ENCODE measurements at regions not wholly inside any gene's neighbourhood (a gene's known extent, or its start where the extent isn't known, plus 50 kb on each side); places are given as distances from the start of the nearest gene placed in this dataset.

DNA sequence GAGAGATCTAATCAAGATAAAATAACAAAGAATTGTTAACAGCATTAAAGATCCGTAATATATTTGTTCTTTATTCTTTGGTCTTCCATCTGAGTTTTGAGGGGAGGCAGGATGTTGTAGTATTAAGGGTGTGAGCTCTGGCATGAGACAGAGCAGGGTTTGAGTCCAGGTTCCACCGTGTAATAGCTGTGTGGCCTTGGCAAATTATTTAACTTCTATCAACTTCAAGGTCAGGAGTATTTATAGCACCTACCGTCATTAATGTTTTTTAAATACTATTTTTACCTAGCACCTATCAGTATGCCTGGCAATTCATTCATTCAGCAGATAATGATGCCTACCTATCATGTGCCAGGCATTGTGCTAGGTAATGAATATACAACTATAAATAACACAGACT is 180.1 kb upstream of the NABP1 start:
- H3K4me1 ChIP-seq: peaks cover 12 to 23% (median 18%) of the 10 kb centered on the region in 3 donors
- H3K4me3 ChIP-seq: no peak overlapping the region
- intact Hi-C loops (cut with DNase I): no loop called here
- H3K27ac ChIP-seq: peak overlapping the region in 2 of 4 donors; percentile 46 to 48
- H3K36me3 ChIP-seq: no peaks in the 10 kb centered on the region
- ATAC-seq (peak in 3 of 4 donors; percentile 29 to 70 (median 54)), DNase-seq (peak in 1 of 6 donors; percentile 38), FAIRE-seq (no peak)
- TF ChIP-seq CTCF (IDR thresholded peaks at IDR 0.05): no peak
- WGBS, 2 donors: 16 to 17% methylated on average over 3 of the region's 3 CpGs
- H3K9me3 ChIP-seq: no peaks in the 10 kb centered on the region
- H3K27me3 ChIP-seq: no peaks in the 10 kb centered on the region

GRCh38 chr2:191499050-191499449 is 178.9 kb upstream of the NABP1 start:
- intact Hi-C loops (cut with DNase I): no loop called here
- Histone ChIP-seq H3K4me1 (peaks cover 12 to 23% (median 18%) of the 10 kb centered on the region in 3 donors), H3K27ac (no peak overlapping the region), H3K4me3 (no peak overlapping the region), H3K9me3 (no peaks in the 10 kb centered on the region), H3K36me3 (no peaks in the 10 kb centered on the region), H3K27me3 (no peaks in the 10 kb centered on the region)
- TF ChIP-seq CTCF (IDR thresholded peaks at IDR 0.05): no peak
- FAIRE-seq (no peak), DNase-seq (no peak), ATAC-seq (no peak)
- 90 to 92% methylated on average over 5 of the region's 5 CpGs for WGBS, 2 donors

GRCh38 chr2:191499874-191500565 is 177.9 kb upstream of the NABP1 start:
- peak in 2 of 4 donors; percentile 7 to 13 for ATAC-seq

GRCh38 chr2:191500566-191500883 is 177.4 kb upstream of the NABP1 start:
- ATAC-seq: peak; percentile 75 to 80 (median 78)
- intact Hi-C loops (cut with DNase I): loop anchor here in 2 of 3 donors (5.0 to 10.0 kb wide), 2 partner anchors 266 to 333 kb away; no protein-coding TSS in a partner anchor

More at GRCh38 chr2:191499874-191500565, 177.9 kb upstream of the NABP1 start:
- Histone ChIP-seq H3K27me3 (no peaks in the 10 kb centered on the region), H3K9me3 (no peaks in the 10 kb centered on the region), H3K4me1 (peaks cover 12 to 23% (median 18%) of the 10 kb centered on the region in 3 donors), H3K36me3 (no peaks in the 10 kb centered on the region), H3K27ac (peak overlapping the region in 2 of 4 donors; percentile 13 to 30), H3K4me3 (no peak overlapping the region)
- intact Hi-C loops (cut with DNase I): loop anchor here in 2 of 3 donors (5.0 to 10.0 kb wide), 2 partner anchors 265 to 333 kb away; no protein-coding TSS in a partner anchor
- FAIRE-seq: no peak
- DNase-seq: no peak
- WGBS, 2 donors: 87 to 88% methylated on average over 9 of the region's 9 CpGs
- TF ChIP-seq CTCF (IDR thresholded peaks at IDR 0.05): no peak

More at GRCh38 chr2:191500566-191500883, 177.4 kb upstream of the NABP1 start:
- Histone ChIP-seq H3K27me3 (no peaks in the 10 kb centered on the region), H3K27ac (peak overlapping the region in 2 of 4 donors; percentile 13 to 30), H3K4me1 (peaks cover 12 to 23% (median 18%) of the 10 kb centered on the region in 3 donors), H3K9me3 (no peaks in the 10 kb centered on the region), H3K4me3 (no peak overlapping the region), H3K36me3 (no peaks in the 10 kb centered on the region)
- FAIRE-seq: no peak
- 31% methylated on average over 1 of the region's 1 CpG for WGBS, 2 donors
- DNase-seq: peak in 2 of 6 donors; percentile 45 to 63
- no peak for TF ChIP-seq CTCF (IDR thresholded peaks at IDR 0.05)
